ENCODE measurements at regions not wholly inside any gene's neighbourhood (a gene's known extent, or its start where the extent isn't known, plus 50 kb on each side); places are given as distances from the start of the nearest gene placed in this dataset.
"Not testable (repeated sequence)": the region's sequence is repeated elsewhere in the genome, so short reads cannot be mapped to it uniquely, and the experiment has no call there.

GRCh38 chr2:131641414-131642206 is 113.9 kb downstream of the CCDC74A start:
- DNase-seq: no peak

- not testable (repeated sequence) for DNase-seq
Observed at GRCh38 chr2:131643180-131643579, 115.5 kb downstream of the CCDC74A start.

- DNase-seq: no peak
Observed at GRCh38 chr2:131645177-131645765, 117.6 kb downstream of the CCDC74A start.

GRCh38 chr2:131646220-131646619 is 118.5 kb downstream of the CCDC74A start:
- DNase-seq: not testable (repeated sequence)

GRCh38 chr2:131646669-131647297 is 119.1 kb downstream of the CCDC74A start:
- no peak for DNase-seq

GRCh38 chr2:131648565-131648964 is 120.9 kb downstream of the CCDC74A start:
- DNase-seq: not testable (repeated sequence)

DNA sequence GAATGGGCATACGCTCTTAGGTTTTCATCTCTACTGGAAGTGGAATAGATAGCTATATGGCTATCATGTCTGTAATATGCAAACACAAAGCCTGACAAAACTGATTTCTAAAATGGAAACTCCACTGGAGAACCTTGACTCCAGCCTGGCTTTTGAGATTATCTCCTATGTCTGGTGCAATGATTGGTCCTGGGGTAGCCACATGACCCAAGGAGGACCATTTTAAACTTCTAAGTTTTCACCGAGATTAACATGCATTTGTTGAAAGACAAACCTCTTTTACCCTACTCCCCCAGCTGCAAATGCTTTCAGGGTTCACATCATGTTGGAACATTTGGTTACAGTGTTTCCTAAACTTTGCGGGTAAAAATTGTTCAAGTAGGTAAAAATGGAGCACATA is 124.6 kb downstream of the CCDC74A start:
- not testable (repeated sequence) for DNase-seq

DNA sequence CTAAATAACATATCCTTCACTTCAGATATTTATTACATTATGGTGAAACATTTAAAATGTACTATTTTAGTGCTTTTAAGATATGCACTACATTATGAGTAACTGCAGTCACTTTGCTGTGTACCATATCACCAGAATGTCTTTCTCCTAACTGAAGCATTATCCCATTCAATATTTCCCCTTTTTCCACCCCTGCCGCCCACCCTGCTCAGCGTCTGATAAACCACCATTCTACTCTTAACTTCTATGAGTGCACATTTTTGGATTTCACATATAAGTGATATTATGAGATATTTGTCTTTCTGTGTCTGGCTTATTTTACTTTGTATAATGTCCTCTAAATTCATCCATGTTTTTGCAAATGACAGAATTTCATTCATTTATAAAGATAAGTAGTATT is 126.4 kb downstream of the CCDC74A start:
- DNase-seq: not testable (repeated sequence)

GRCh38 chr2:131656816-131657633 is 129.3 kb downstream of the CCDC74A start:
- DNase-seq: no peak

GRCh38 chr2:131657895-131658768 is 130.4 kb downstream of the CCDC74A start:
- no peak for DNase-seq

- DNase-seq: no peak
Observed at GRCh38 chr2:131658769-131659131, 131.1 kb downstream of the CCDC74A start.

GRCh38 chr2:131659168-131659572 is 131.5 kb downstream of the CCDC74A start:
- DNase-seq: no peak

GRCh38 chr2:131661101-131661782 is 133.6 kb downstream of the CCDC74A start:
- not testable (repeated sequence) for DNase-seq

GRCh38 chr2:131661884-131662535 is 134.3 kb downstream of the CCDC74A start:
- DNase-seq: not testable (repeated sequence)

DNA sequence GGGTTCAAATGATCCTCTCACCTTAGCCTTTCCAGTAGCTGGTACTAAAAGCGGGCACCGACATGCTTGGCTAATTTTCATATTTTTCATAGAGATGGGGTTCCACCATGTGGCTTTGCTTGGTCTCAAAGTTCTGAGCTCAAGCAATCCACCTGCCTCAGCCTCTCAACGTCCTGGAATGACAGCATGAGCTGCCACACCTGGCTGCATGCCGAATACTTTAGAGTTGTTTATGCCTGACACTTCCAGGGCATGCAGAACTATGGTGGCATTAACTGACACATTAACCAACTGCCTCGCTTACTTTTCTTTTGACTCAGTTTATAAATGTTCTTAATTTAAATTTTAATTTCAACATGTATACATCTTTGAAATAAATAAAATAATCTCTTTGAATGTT is 135.8 kb downstream of the CCDC74A start:
- not testable (repeated sequence) for DNase-seq

- not testable (repeated sequence) for DNase-seq
Observed at GRCh38 chr2:131665716-131666115, 138.0 kb downstream of the CCDC74A start.

GRCh38 chr2:131668794-131669540 is 141.3 kb downstream of the CCDC74A start:
- not testable (repeated sequence) for DNase-seq

DNA sequence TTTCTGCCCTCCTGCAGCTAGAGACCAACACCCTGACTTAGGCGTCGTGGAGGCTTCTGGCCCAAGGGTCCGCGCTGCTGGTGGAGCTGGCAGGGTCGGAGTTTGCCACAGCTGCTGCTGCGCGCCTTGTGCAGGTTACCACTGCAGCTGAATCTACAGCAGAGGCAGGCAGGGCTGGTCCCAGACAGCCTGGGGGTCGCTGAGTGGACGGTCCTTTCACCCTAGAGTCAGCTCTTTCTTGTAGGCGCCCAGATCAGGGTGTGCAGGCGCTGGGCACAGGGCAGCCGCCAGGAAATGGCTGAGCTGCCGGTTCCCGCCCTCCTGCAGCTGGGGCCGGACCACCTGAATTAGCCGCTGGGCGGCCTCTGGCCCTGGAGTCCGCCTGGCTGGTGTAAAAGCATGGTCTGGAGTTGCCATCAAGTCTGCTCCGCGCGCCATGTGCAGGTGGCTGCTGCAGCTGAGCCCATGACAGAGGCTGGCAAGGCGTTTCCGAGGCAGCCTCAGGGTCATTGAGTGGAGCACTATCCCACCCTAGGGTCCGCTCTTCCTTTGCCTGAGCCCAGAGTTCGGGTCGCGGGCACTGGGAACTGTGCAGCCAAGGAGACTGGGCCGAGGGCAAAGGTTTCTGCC is 144.3 kb downstream of the CCDC74A start:
- not testable (repeated sequence) for DNase-seq
